ENCODE measurements at regions not wholly inside any gene's neighbourhood (a gene's known extent, or its start where the extent isn't known, plus 50 kb on each side); places are given as distances from the start of the nearest gene placed in this dataset.

DNA sequence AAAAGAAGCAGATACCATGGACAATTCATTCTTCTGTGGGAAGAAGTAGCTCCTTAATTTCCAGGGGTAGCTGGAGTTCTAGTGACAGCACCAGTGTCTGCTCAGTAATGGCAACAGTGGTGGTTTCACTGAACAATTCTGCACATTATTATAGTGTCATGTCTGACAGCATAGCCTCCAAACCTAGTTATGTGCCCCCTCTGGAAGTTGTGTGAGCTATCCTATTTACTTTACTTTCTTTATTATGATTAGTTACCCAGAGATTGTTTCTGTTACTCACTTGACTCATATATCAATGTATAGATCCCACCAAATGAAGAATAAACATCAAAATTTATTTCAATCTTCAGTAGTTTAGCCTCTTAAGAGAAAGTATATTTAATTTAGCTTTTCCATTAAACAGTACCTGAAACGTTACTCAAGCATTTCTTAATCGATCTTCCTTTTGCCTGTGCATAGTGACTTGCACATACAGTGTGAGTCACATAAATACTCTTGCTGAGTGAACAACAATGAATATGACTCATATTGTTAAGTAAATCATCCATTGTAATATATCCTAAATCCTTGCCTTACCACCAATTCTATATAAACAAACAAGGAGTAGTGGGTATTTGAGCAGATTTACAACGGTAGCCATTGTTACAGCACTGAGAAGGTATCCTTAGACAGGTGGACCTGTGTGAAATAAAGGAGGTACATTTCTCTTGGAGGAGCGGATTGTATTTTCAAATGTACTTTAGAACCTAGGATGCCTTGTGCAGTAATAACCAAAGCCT, 534.7 kb downstream of the ANKRD50 start:
- Histone ChIP-seq H3K9me3 (ENCODE audit: low read length) (no peaks in the 10 kb centered on the region), H3K36me3 (ENCODE audit: insufficient read depth, low read length) (no peaks in the 10 kb centered on the region), H3K27me3 (ENCODE audit: insufficient read depth, low read length) (no peaks in the 10 kb centered on the region), H2AFZ (ENCODE audit: low read depth, low read length) (no peak overlapping the region), H3K4me1 (ENCODE audit: insufficient read depth, low read length) (no peaks in the 10 kb centered on the region), H3K4me3 (ENCODE audit: low read length) (no peak overlapping the region)

DNA sequence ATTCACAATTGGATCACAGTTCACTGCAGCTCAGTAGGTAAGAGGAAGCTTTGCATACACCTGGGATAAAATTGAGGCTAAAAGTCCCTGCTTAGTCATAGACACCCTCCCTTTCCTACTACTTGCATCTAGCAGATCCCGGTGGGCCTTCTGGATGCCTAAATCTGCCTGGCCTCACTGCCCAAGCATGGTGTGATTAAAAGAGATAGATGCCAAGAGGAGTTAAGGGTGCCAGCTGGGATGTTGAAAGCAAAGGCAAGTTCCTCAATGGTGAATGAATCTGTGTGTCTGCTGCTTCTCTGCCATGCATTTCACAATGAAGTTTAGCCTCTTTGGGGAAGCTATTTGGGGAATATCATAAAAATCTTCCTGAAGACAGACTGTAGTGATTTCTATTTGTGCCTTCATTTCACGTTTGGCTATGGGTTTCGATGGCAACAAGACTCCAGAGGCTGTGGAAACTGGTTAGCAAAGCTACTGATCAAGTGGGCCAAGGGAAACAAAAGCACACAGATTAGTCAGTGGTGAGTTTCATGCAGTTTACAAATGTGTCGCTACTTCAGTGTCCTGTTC, 534.0 kb downstream of the ANKRD50 start:
- H2AFZ ChIP-seq (ENCODE audit: low read depth, low read length) = no peak overlapping the region
- H3K27me3 ChIP-seq (ENCODE audit: insufficient read depth, low read length) = no peaks in the 10 kb centered on the region
- H3K4me1 ChIP-seq (ENCODE audit: insufficient read depth, low read length) = no peaks in the 10 kb centered on the region
- H3K9me3 ChIP-seq (ENCODE audit: low read length) = no peaks in the 10 kb centered on the region
- no peak overlapping the region for H3K4me3 ChIP-seq (ENCODE audit: low read length)
- no peaks in the 10 kb centered on the region for H3K36me3 ChIP-seq (ENCODE audit: insufficient read depth, low read length)

DNA sequence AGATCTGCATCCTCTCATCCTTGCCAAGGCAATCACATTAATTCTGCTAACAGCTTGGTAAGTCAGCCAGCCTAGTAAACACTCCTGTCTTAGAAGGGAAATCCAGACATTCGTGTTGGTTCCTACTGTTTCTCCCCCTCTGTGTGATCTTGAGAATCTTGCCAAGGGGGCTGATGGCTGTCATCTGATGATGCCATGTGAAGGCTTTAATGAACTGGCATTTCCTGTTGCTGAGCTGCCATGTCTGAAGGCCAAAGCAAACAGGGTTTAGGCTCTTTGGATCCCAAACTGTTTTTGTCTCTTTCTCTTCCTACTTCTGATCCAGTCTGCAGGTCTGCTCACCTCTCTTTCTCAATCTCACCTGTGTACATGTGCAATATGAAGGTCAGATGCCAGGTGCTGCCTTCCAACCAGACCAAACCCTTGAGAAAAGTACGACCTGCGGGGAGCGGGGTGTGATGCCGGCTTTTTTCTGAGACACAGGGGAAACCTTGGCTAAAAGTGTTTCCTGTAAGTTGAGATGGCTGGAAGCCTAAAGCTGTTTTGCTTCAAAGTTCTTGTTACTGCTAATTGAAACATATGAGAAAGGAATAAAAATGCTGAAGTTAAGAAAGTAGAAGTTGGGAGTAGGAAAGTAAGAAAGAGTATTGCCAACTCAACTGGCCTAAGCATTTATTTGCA, 532.9 kb downstream of the ANKRD50 start:
- Histone ChIP-seq H3K27me3 (ENCODE audit: insufficient read depth, low read length) (no peaks in the 10 kb centered on the region), H3K4me1 (ENCODE audit: insufficient read depth, low read length) (no peaks in the 10 kb centered on the region), H3K36me3 (ENCODE audit: insufficient read depth, low read length) (no peaks in the 10 kb centered on the region), H3K4me3 (ENCODE audit: low read length) (no peak overlapping the region), H2AFZ (ENCODE audit: low read depth, low read length) (no peak overlapping the region), H3K9me3 (ENCODE audit: low read length) (no peaks in the 10 kb centered on the region)

DNA sequence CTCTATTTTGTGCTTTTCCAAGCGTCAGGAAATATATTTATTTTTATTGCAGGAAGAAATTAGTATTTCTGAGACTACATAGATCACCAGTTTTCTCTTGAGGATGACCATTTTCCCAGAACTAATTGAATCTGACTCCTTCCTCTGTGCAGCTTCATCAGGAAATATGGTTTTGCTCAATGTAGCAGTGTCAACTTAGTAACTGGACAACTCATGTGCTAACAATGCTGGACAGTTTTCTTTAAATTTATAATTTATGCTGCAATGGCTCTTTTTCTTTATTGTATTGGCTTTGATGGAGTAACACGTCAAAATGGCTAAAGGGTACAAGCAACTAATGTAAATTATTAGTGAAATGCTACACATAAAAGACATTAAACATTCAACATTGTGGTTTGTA, 531.5 kb downstream of the ANKRD50 start:
- Histone ChIP-seq H3K27me3 (ENCODE audit: insufficient read depth, low read length) (no peaks in the 10 kb centered on the region), H3K36me3 (ENCODE audit: insufficient read depth, low read length) (no peaks in the 10 kb centered on the region), H3K4me1 (ENCODE audit: insufficient read depth, low read length) (no peaks in the 10 kb centered on the region), H3K4me3 (ENCODE audit: low read length) (no peak overlapping the region), H2AFZ (ENCODE audit: low read depth, low read length) (no peak overlapping the region), H3K9me3 (ENCODE audit: low read length) (no peaks in the 10 kb centered on the region)

DNA sequence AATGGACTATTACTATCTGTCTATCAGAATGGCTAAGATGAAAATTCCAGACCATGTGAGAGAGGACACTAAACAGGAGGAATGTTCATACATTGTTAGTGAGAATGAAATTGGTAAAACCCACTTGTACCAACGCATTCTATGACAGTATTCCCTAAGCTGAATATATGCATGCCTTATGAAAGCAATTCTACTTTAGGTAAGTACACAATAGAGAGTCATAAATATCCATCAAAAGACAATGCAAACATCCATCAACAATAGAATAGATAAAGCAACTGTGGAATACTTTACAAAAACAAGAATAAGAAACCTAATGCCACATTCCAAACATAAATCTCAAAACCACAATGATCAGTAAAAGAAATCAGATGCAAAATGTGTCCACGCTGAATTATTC, 529.3 kb downstream of the ANKRD50 start:
- Histone ChIP-seq H3K4me1 (ENCODE audit: insufficient read depth, low read length) (no peaks in the 10 kb centered on the region), H3K9me3 (ENCODE audit: low read length) (no peaks in the 10 kb centered on the region), H3K36me3 (ENCODE audit: insufficient read depth, low read length) (no peaks in the 10 kb centered on the region), H3K4me3 (ENCODE audit: low read length) (no peak overlapping the region), H3K27me3 (ENCODE audit: insufficient read depth, low read length) (no peaks in the 10 kb centered on the region), H2AFZ (ENCODE audit: low read depth, low read length) (no peak overlapping the region)

DNA sequence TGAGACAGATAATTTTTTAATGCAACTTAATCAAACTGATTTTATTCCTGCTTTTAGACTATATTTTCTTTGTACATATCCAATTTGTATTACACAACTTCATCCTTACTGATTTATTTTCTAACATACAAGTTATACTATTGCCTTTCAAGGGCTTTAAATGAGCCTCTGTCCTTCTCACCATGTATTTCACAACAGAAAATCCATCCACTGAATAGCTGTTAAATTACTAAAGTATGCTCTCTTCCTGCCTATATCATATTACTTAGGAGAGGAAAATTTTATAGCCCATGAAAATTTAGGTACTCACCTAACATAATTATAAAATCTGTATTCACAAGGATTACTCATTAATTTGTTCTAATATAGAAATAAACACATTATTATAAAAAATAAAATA, 528.6 kb downstream of the ANKRD50 start:
- no peaks in the 10 kb centered on the region for H3K4me1 ChIP-seq (ENCODE audit: insufficient read depth, low read length)

DNA sequence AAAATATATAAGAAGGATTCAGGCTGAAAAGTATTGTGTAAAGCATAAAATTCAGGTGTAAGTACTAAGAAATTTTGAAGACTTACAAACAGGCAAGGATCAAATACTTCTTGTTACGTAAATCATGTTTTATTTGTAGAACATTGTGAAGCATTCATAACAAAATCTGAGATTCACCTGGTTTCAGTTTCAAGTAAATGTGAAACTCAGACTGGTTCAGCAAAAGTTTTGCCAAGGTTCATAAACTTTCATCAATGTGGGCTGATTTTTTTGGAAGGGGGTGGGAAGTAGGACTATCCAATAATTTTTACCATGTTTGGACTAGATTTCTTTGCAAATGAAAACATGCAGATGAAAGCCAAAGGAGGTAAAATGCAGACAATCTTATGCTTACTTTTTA, 527.7 kb downstream of the ANKRD50 start:
- H3K27me3 ChIP-seq (ENCODE audit: insufficient read depth, low read length) = no peaks in the 10 kb centered on the region
- no peaks in the 10 kb centered on the region for H3K4me1 ChIP-seq (ENCODE audit: insufficient read depth, low read length)
- no peaks in the 10 kb centered on the region for H3K36me3 ChIP-seq (ENCODE audit: insufficient read depth, low read length)
- no peak overlapping the region for H3K4me3 ChIP-seq (ENCODE audit: low read length)
- no peak overlapping the region for H2AFZ ChIP-seq (ENCODE audit: low read depth, low read length)
- no peaks in the 10 kb centered on the region for H3K9me3 ChIP-seq (ENCODE audit: low read length)

More for the DNA sequence above, 528.6 kb downstream of the ANKRD50 start:
- Histone ChIP-seq H3K4me3 (ENCODE audit: low read length) (no peak overlapping the region), H3K27me3 (ENCODE audit: insufficient read depth, low read length) (no peaks in the 10 kb centered on the region), H3K36me3 (ENCODE audit: insufficient read depth, low read length) (no peaks in the 10 kb centered on the region), H2AFZ (ENCODE audit: low read depth, low read length) (no peak overlapping the region), H3K9me3 (ENCODE audit: low read length) (no peaks in the 10 kb centered on the region)

DNA sequence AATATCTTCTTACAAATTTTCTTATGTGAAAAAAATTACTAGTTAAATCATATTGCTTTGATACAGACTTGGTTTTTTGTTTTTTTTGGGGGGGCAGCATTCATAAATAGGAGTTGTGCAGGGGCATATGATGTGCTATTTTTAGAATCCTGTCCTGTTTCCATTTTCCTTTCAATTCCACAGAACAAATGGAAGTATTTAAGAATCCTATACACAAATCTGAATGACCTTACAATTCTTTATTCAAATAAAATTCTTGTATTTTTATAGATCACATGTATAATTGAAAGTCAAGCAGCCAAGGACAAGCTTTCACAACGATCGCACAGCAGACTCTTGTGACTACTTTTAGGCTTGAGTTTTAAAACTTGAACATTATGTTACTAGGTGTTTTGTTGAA, 523.9 kb downstream of the ANKRD50 start:
- H2AFZ ChIP-seq (ENCODE audit: low read depth, low read length) = no peak overlapping the region
- H3K4me3 ChIP-seq (ENCODE audit: low read length) = no peak overlapping the region
- no peaks in the 10 kb centered on the region for H3K4me1 ChIP-seq (ENCODE audit: insufficient read depth, low read length)
- no peaks in the 10 kb centered on the region for H3K36me3 ChIP-seq (ENCODE audit: insufficient read depth, low read length)
- no peaks in the 10 kb centered on the region for H3K9me3 ChIP-seq (ENCODE audit: low read length)
- no peaks in the 10 kb centered on the region for H3K27me3 ChIP-seq (ENCODE audit: insufficient read depth, low read length)

DNA sequence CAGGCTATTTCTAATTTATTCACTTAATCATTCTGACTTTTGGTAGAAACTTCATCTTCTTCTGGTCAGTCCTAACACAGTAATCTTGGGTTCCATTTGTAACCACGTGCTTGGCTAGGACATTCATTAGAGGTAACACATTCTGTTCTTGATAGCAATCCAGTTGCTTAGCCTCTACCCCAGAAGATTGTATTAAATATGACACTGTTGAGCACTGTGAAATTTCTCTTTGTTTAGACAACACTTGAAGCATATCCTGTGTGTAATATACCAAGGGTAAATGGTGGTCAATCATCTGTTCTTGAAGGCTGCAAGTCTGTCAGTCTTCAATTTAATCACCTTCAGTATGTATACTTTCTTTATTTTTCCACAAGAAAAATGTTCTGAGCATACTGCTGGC, 523.0 kb downstream of the ANKRD50 start:
- Histone ChIP-seq H3K9me3 (ENCODE audit: low read length) (no peaks in the 10 kb centered on the region), H3K4me1 (ENCODE audit: insufficient read depth, low read length) (no peaks in the 10 kb centered on the region), H3K4me3 (ENCODE audit: low read length) (no peak overlapping the region), H2AFZ (ENCODE audit: low read depth, low read length) (no peak overlapping the region), H3K27me3 (ENCODE audit: insufficient read depth, low read length) (no peaks in the 10 kb centered on the region), H3K36me3 (ENCODE audit: insufficient read depth, low read length) (no peaks in the 10 kb centered on the region)

DNA sequence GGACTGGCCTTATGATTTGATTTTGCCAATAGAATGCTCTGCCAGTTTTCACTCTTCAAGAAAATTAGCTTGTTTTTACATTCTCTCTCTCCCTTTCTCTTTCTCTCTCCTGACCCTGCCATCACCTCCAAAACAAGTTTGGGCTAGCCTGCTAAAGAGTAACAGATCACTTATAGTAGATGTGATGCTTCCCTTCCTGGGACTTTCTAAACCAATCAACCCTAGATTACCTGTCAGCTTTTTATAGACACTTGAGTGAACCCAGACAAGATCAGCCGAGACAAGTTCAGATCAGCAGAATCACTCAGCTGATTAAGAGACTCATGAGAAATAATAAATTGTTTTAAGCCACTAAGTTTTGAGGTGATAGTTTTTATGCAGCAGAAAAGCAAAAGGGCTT, 521.2 kb downstream of the ANKRD50 start:
- no peaks in the 10 kb centered on the region for H3K36me3 ChIP-seq (ENCODE audit: insufficient read depth, low read length)

DNA sequence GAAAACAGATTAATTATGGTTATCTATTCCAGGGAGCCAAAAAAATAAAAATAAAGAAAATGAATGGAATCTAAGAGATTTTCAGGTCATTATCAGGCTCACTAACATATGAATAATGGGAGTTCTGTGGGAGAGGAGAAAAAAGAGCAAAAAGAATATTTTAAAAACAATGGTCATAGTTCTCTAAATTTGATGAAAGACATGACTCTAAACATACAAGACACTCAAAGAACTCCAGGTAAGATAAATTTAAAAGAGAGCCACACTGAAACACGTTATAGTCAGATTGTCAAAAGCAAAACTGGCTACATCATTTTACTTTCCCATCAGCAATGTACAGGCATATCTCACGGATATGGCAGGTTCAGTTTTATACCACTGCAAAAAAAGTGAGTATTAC, 520.0 kb downstream of the ANKRD50 start:
- no peaks in the 10 kb centered on the region for H3K9me3 ChIP-seq (ENCODE audit: low read length)
- H3K4me3 ChIP-seq (ENCODE audit: low read length) = no peak overlapping the region
- no peaks in the 10 kb centered on the region for H3K27me3 ChIP-seq (ENCODE audit: insufficient read depth, low read length)
- H3K4me1 ChIP-seq (ENCODE audit: insufficient read depth, low read length) = no peaks in the 10 kb centered on the region
- no peak overlapping the region for H2AFZ ChIP-seq (ENCODE audit: low read depth, low read length)
- H3K36me3 ChIP-seq (ENCODE audit: insufficient read depth, low read length) = no peaks in the 10 kb centered on the region

More for the DNA sequence above, 521.2 kb downstream of the ANKRD50 start:
- Histone ChIP-seq H3K4me3 (ENCODE audit: low read length) (no peak overlapping the region), H3K9me3 (ENCODE audit: low read length) (no peaks in the 10 kb centered on the region), H2AFZ (ENCODE audit: low read depth, low read length) (no peak overlapping the region), H3K27me3 (ENCODE audit: insufficient read depth, low read length) (no peaks in the 10 kb centered on the region), H3K4me1 (ENCODE audit: insufficient read depth, low read length) (no peaks in the 10 kb centered on the region)

DNA sequence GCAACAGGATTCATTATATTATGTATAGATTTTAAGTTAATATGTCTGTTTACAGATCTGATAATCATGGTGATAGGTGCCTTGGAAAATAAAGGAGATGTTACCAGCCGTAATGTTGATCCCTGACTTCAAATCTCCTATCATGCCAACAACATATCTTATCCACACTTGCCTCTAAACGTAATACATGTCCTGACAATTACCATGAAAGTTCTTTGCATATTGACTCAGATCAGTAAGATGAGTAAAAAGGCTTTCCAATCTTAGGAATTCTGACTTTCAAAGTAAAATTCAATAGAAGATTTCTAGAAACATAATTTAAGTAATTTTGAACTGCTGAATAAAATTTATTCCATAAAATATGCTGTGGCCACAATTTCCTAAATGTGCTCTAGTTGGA, 513.3 kb downstream of the ANKRD50 start:
- Histone ChIP-seq H3K36me3 (ENCODE audit: insufficient read depth, low read length) (no peaks in the 10 kb centered on the region), H3K27me3 (ENCODE audit: insufficient read depth, low read length) (no peaks in the 10 kb centered on the region), H3K4me3 (ENCODE audit: low read length) (no peak overlapping the region), H2AFZ (ENCODE audit: low read depth, low read length) (no peak overlapping the region), H3K9me3 (ENCODE audit: low read length) (no peaks in the 10 kb centered on the region), H3K4me1 (ENCODE audit: insufficient read depth, low read length) (no peaks in the 10 kb centered on the region)

DNA sequence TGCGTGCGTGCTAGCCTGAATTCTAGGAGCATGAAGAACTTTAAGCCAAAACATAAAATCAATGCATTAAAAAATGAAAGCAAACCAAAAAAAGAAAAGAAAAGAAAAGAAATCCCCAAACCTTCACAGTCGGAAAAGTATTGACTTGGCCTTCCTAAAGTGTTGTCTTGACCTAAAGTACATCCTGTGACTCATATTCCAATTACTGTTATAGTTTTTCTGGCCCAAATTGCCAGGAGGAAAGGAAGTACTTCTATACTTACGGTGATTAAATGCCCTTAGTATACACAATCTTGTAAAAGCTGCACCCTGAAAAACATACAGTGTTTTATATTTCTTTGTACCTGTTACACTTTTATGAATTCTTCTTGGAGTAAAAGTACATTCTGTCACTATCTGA, 512.8 kb downstream of the ANKRD50 start:
- Histone ChIP-seq H3K36me3 (ENCODE audit: insufficient read depth, low read length) (no peaks in the 10 kb centered on the region), H2AFZ (ENCODE audit: low read depth, low read length) (no peak overlapping the region), H3K9me3 (ENCODE audit: low read length) (no peaks in the 10 kb centered on the region), H3K4me1 (ENCODE audit: insufficient read depth, low read length) (no peaks in the 10 kb centered on the region), H3K27me3 (ENCODE audit: insufficient read depth, low read length) (no peaks in the 10 kb centered on the region), H3K4me3 (ENCODE audit: low read length) (no peak overlapping the region)

Data from neuron (in vitro differentiated cells).